Left lung (tissue), 4 donors: ENCODE measurements at regions not wholly inside any gene's neighbourhood (a gene's known extent, or its start where the extent isn't known, plus 50 kb on each side); places are given as distances from the start of the nearest gene placed in this dataset.
A peak's percentile ranks its signal among the peaks of the same experiment; 100 is the strongest.

Source experiments
- ATAC-seq: fragments of 200-7000 bp; cut with Tn5 transposase; one replicate; pipeline ENCODE4 v1.9.1; 2020; ENCODE audit warnings: moderate library complexity
- DNase-seq, 4 donors: peaks; one replicate each; pipeline ENCODE4 v3.0.0-alpha.2; 2013 to 2020
- H3K27ac ChIP-seq, 2 donors: fragments of 200-600 bp; sonication (generic) in 1 of 2; one replicate each; pipeline versions ENCODE4 v1.5.0 to v1.8.0; 2020 to 2021
- H3K27me3 ChIP-seq, 2 donors: fragments of 200-600 bp; sonication (generic) in 1 of 2; one replicate each; pipeline versions ENCODE4 v1.5.0 to v1.8.0; 2020 to 2021
- H3K36me3 ChIP-seq, 2 donors: fragments of 200-600 bp; sonication (generic) in 1 of 2; one replicate each; pipeline versions ENCODE4 v1.5.0 to v1.8.0; 2020 to 2021
- H3K4me1 ChIP-seq, 2 donors: fragments of 200-600 bp; one replicate each; pipeline ENCODE4 v1.8.0; 2021
- H3K4me3 ChIP-seq, 2 donors: fragments of 200-600 bp; sonication (generic) in 1 of 2; one replicate each; pipeline versions ENCODE4 v1.5.0 to v1.8.0; 2020 to 2021; ENCODE audit warnings: mild to moderate bottlenecking in 1 of 2
- H3K9me3 ChIP-seq, 2 donors: fragments of 200-600 bp; sonication (generic) in 1 of 2; one replicate each; pipeline versions ENCODE4 v1.5.0 to v1.8.0; 2020 to 2021
- intact Hi-C, 2 donors: fragments of 100-400 bp; cut with DNase I; formaldehyde crosslinking; loops; one replicate each; pipeline versions ENCODE4 v1.11.2 to v1.14.2; 2022
- TF ChIP-seq, protein P1 (sequence below), 2 donors: fragments of 200-600 bp; sonication (generic) in 1 of 2; IDR thresholded peaks; one replicate each; pipeline versions ENCODE4 v1.5.0 to v1.8.0; 2021; ENCODE audit warnings: antibody characterized with exemption in 2 of 2
- donor health status: DM: no; HTN: yes; CAD: no.
- donor health status: DM: no; HTN: no; CAD: no.

DNA sequence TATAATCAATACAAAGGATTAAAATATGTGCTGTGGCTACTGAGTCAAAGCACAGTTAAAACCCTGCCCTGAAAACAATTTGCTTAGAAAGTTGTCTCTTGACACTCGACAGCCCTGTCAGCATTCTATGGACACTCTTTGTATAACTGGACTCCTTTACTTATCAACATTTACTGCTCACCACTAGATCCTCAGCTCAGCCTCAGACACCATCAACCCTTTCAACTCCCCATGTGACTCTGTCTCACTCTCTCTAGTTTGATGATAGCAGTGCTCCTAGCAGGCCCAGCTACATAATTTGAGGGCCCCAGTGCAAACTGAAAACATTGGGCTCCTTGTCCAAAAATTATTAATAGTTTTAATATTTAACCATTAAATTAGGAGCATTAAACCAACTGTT is 181.8 kb downstream of the TENT5A start:
- DNase-seq (no peak), ATAC-seq (no peak)
- Histone ChIP-seq H3K4me3 (no peak overlapping the region), H3K36me3 (no peaks in the 10 kb centered on the region), H3K4me1 (no peaks in the 10 kb centered on the region), H3K27me3 (no peaks in the 10 kb centered on the region), H3K9me3 (no peaks in the 10 kb centered on the region), H3K27ac (no peak overlapping the region)
- intact Hi-C loops: no loop called here
- TF ChIP-seq, protein P1, sequence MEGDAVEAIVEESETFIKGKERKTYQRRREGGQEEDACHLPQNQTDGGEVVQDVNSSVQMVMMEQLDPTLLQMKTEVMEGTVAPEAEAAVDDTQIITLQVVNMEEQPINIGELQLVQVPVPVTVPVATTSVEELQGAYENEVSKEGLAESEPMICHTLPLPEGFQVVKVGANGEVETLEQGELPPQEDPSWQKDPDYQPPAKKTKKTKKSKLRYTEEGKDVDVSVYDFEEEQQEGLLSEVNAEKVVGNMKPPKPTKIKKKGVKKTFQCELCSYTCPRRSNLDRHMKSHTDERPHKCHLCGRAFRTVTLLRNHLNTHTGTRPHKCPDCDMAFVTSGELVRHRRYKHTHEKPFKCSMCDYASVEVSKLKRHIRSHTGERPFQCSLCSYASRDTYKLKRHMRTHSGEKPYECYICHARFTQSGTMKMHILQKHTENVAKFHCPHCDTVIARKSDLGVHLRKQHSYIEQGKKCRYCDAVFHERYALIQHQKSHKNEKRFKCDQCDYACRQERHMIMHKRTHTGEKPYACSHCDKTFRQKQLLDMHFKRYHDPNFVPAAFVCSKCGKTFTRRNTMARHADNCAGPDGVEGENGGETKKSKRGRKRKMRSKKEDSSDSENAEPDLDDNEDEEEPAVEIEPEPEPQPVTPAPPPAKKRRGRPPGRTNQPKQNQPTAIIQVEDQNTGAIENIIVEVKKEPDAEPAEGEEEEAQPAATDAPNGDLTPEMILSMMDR (IDR thresholded peaks at IDR 0.05): no peak

DNA sequence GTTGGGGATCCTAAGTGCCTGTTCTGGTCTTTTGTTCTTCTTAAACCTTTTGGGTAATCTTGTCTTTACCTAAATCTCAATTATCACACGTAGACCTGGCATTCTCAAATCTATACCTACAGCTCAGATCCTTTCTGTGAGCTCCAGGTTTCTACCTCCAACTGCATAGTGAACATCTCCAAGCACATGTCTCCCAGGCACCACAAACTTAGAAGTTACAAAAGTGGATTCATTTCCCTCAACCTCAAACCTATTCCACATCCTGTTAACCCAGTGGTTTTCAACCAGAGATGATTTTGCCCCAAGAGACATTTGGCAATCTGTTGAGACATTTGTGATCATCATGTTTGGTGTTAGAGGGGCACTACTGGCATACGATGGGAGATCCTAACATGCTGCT is 183.5 kb downstream of the TENT5A start:
- intact Hi-C loops: no loop called here
- H3K4me1 ChIP-seq: no peaks in the 10 kb centered on the region
- H3K9me3 ChIP-seq: no peaks in the 10 kb centered on the region
- no peaks in the 10 kb centered on the region for H3K27me3 ChIP-seq
- DNase-seq (no peak), ATAC-seq (no peak)
- H3K27ac ChIP-seq: no peak overlapping the region
- TF ChIP-seq, protein P1 (IDR thresholded peaks at IDR 0.05): no peak
- no peaks in the 10 kb centered on the region for H3K36me3 ChIP-seq
- no peak overlapping the region for H3K4me3 ChIP-seq

DNA sequence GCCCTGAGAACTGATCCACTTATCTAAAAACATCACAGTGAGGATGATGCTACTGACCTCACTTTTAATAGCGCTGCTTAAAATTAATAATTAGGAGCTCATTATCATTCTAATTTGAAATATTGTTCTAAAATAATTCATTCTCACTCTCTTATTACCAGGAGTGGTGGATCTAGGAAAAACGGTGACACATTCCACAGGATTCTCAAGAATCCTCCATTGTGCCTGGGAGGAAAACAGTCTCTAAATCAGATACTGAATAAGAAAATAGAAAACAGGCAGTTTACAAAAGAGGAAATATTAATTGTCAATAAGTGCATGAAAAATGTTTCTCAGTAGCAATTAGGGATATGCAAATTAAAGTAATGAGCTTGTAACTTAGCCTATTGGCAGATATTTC is 187.4 kb downstream of the TENT5A start:
- DNase-seq (no peak), ATAC-seq (no peak)
- H3K9me3 ChIP-seq: no peaks in the 10 kb centered on the region
- no peaks in the 10 kb centered on the region for H3K36me3 ChIP-seq
- H3K27me3 ChIP-seq: no peaks in the 10 kb centered on the region
- no peaks in the 10 kb centered on the region for H3K4me1 ChIP-seq
- intact Hi-C loops: no loop called here
- TF ChIP-seq, protein P1 (IDR thresholded peaks at IDR 0.05): no peak
- H3K27ac ChIP-seq: no peak overlapping the region
- no peak overlapping the region for H3K4me3 ChIP-seq

DNA sequence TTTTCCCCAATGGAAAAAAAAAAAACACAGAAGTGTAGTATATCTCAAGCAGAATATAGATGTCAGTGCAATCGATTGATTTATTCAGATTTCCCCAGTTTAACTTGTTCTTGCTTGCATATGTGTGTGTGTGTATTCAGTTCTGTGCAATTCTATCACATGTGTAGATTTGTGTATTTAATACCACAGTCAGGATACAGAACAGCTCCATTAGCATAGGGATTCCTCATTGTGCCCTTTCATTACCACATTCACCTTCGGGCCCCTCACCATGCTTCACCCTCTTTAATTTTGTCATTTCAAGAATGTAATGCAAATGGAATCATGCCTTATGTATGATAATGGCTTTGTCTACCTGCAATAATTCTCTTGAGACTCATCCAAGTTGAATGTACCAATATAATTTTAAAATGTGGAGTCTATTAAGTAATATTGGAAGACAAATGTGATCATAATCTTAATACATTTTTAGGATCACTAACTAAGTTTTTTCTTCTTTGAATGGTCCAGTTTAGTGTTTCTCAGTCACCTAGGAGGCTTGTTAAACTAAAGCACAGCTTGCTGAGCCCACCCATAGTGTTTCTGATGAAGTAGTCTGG is 187.9 kb downstream of the TENT5A start:
- no peak for DNase-seq
- intact Hi-C loops: no loop called here
- Histone ChIP-seq H3K4me3 (no peak overlapping the region), H3K4me1 (no peaks in the 10 kb centered on the region), H3K27me3 (no peaks in the 10 kb centered on the region), H3K9me3 (no peaks in the 10 kb centered on the region), H3K36me3 (no peaks in the 10 kb centered on the region), H3K27ac (no peak overlapping the region)
- ATAC-seq: no peak
- TF ChIP-seq, protein P1 (IDR thresholded peaks at IDR 0.05): no peak

DNA sequence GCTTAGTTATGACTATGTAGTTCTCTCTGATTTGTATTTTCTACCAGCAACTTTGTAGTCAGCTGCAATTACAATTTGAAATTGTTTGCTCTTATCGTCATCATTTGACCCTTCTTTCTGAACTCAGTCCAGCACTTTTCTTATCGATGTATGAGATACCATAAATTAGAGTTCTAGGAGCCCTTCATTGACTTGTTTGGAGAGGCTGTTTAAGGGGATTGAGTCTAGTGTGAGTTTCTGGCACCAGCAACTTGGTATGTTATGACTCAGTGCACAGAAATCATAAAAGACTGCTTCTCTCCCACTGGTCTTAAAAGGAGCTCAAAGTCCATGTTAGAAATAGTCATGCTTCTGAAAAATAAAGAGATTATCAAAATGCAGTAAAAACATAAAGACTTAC is 190.3 kb downstream of the TENT5A start:
- H3K36me3 ChIP-seq: no peaks in the 10 kb centered on the region
- peak in 1 of 4 donors; percentile 21 for DNase-seq
- H3K27ac ChIP-seq: peak overlapping the region in 1 of 2 donors; percentile 22
- peak; percentile 86 for ATAC-seq
- TF ChIP-seq, protein P1 (IDR thresholded peaks at IDR 0.05): no peak
- H3K4me1 ChIP-seq: no peaks in the 10 kb centered on the region
- intact Hi-C loops: no loop called here
- no peak overlapping the region for H3K4me3 ChIP-seq
- no peaks in the 10 kb centered on the region for H3K27me3 ChIP-seq
- H3K9me3 ChIP-seq: no peaks in the 10 kb centered on the region
